IMR-90 (cell line): ENCODE measurements at regions not wholly inside any gene's neighbourhood (a gene's known extent, or its start where the extent isn't known, plus 50 kb on each side); places are given as distances from the start of the nearest gene placed in this dataset.

Experiments
- ATAC-seq: fragments of 200-7000 bp; cut with Tn5 transposase; 2 replicates; pipeline ENCODE4 v1.9.1; 2020; ENCODE audit warnings: low read depth, mild to moderate bottlenecking, moderate library complexity
- BruUV-seq: library from RNA; stranded (reverse); fragments of 400-500 nt; replicated peaks from 2 replicates; lab custom pipeline; 2021; lab: Mats Ljungman, UMichigan
- CTCF ChIA-PET: fragments of 300-600 bp; formaldehyde crosslinking; extraction: SDS; loops from one replicate; lab custom pipeline; 2021; ENCODE audit warnings: antibody characterized with exemption; lab: Yijun Ruan, JAX
- POLR2A ChIA-PET: fragments of 300-600 bp; sonication (Branson Sonifier 250); formaldehyde crosslinking; loops from one replicate; lab custom pipeline; 2022; ENCODE audit warnings: antibody characterized with exemption; ENCODE audit not compliant: unreplicated experiment; lab: Charles Lee
- DNase-seq: peaks from one replicate; pipeline ENCODE4 v3.0.0; 2013
- H2AFZ ChIP-seq: replicated peaks from 2 replicates; pipeline ENCODE3; 2013; ENCODE audit warnings: low read length, mild to moderate bottlenecking; ENCODE audit not compliant: poor library complexity
- H2AK5ac ChIP-seq: 2 replicates; pipeline ENCODE4 v1.6.1; 2013; ENCODE audit warnings: low read depth, low read length, inconsistent platforms
- H2AK9ac ChIP-seq: replicated peaks from 2 replicates; pipeline ENCODE3; 2013; ENCODE audit warnings: mild to moderate bottlenecking, low read depth, low read length, moderate library complexity; ENCODE audit not compliant: poor library complexity
- H2BK120ac ChIP-seq: 2 replicates; pipeline ENCODE4 v1.6.1; 2013; ENCODE audit warnings: low read depth, low read length, inconsistent platforms
- H2BK15ac ChIP-seq: 3 replicates; pipeline ENCODE4 v1.6.1; 2013; ENCODE audit warnings: low read depth, low read length, inconsistent platforms
- H2BK20ac ChIP-seq: 2 replicates; pipeline ENCODE4 v1.6.1; 2013; ENCODE audit warnings: low read depth, mild to moderate bottlenecking, inconsistent platforms, low read length, moderate library complexity
- H2BK5ac ChIP-seq: 2 replicates; pipeline ENCODE4 v1.6.1; 2013; ENCODE audit warnings: mild to moderate bottlenecking, low read depth, low read length, inconsistent platforms; ENCODE audit not compliant: poor library complexity, severe bottlenecking
- H3K14ac ChIP-seq: replicated peaks from 2 replicates; pipeline ENCODE4 v1.6.1; 2013; ENCODE audit warnings: low read depth, low read length, inconsistent platforms
- H3K18ac ChIP-seq: 2 replicates; pipeline ENCODE4 v1.6.1; 2013; ENCODE audit warnings: low read depth, low read length, control low read depth
- H3K23ac ChIP-seq: 2 replicates; pipeline ENCODE4 v1.6.1; 2013; ENCODE audit warnings: low read depth, low read length, inconsistent platforms
- H3K27ac ChIP-seq: 2 replicates; pipeline ENCODE4 v1.5.1; 2013; ENCODE audit warnings: mild to moderate bottlenecking, control low read depth, low read length; ENCODE audit not compliant: insufficient read depth
- H3K27me3 ChIP-seq: 2 replicates; pipeline ENCODE4 v1.6.1; 2013; ENCODE audit warnings: low read length; ENCODE audit not compliant: control insufficient read depth, insufficient read depth
- H3K36me3 ChIP-seq: 2 replicates; pipeline ENCODE4 v1.6.1; 2013; ENCODE audit warnings: low read length, mixed read lengths; ENCODE audit not compliant: control insufficient read depth, insufficient read depth
- H3K4ac ChIP-seq: 2 replicates; pipeline ENCODE4 v1.6.1; 2013; ENCODE audit warnings: low read depth, low read length, inconsistent platforms
- H3K4me1 ChIP-seq: 2 replicates; pipeline ENCODE4 v1.6.1; 2013; ENCODE audit warnings: low read length, mixed read lengths; ENCODE audit not compliant: control insufficient read depth, insufficient read depth
- H3K4me2 ChIP-seq: 2 replicates; pipeline ENCODE4 v1.6.1; 2013; ENCODE audit warnings: low read depth, mild to moderate bottlenecking, control low read depth, low read length, moderate library complexity
- H3K4me3 ChIP-seq: 2 replicates; pipeline ENCODE4 v1.5.1; 2013; ENCODE audit warnings: low read depth, mild to moderate bottlenecking, control low read depth, low read length, moderate library complexity; ENCODE audit not compliant: insufficient read depth
- H3K56ac ChIP-seq: 2 replicates; pipeline ENCODE4 v1.6.1; 2013; ENCODE audit warnings: low read length, inconsistent platforms; ENCODE audit not compliant: insufficient read depth; ENCODE audit errors: extremely low read depth
- H3K79me1 ChIP-seq, 2 experiments: 2 replicates each; pipeline ENCODE4 v1.6.1; 2013; ENCODE audit warnings: low read length in 2 of 2, inconsistent platforms in 1 of 2, low read depth in 1 of 2
- H3K9ac ChIP-seq: 2 replicates; pipeline ENCODE4 v1.6.1; 2013; ENCODE audit warnings: low read depth, low read length, control low read depth
- H3K9me1 ChIP-seq: 2 replicates; pipeline ENCODE4 v1.6.1; 2013; ENCODE audit warnings: low read length, inconsistent platforms; ENCODE audit not compliant: insufficient read depth
- H3K9me3 ChIP-seq: 2 replicates; pipeline ENCODE4 v1.6.1; 2013; ENCODE audit warnings: low read length; ENCODE audit not compliant: control insufficient read depth, insufficient read depth
- H4K20me1 ChIP-seq: 2 replicates; pipeline ENCODE4 v1.6.1; 2013; ENCODE audit warnings: low read length, inconsistent platforms; ENCODE audit not compliant: insufficient read depth
- H4K5ac ChIP-seq: 2 replicates; pipeline ENCODE4 v1.6.1; 2013; ENCODE audit warnings: mild to moderate bottlenecking, low read depth, low read length, control low read depth
- H4K8ac ChIP-seq, 2 experiments: 2 replicates each; pipeline ENCODE4 v1.6.1; 2013; ENCODE audit warnings: low read depth in 2 of 2, low read length in 2 of 2, control low read depth in 1 of 2, inconsistent platforms in 1 of 2
- H4K91ac ChIP-seq: 2 replicates; pipeline ENCODE4 v1.6.1; 2013; ENCODE audit warnings: low read depth, low read length, inconsistent platforms; ENCODE audit not compliant: insufficient read depth
- BHLHE40 ChIP-seq: fragments of 150-350 bp; IDR thresholded peaks from 2 replicates; pipeline ENCODE4 v1.6.1; 2016; ENCODE audit warnings: mild to moderate bottlenecking, low read depth, low read length
- CEBPB ChIP-seq: IDR thresholded peaks from 2 replicates; pipeline ENCODE4 v1.6.1; 2012; ENCODE audit warnings: low read depth, low read length, improper control_type of control experiment
- FOS ChIP-seq: fragments of 150-350 bp; IDR thresholded peaks from 2 replicates; pipeline ENCODE4 v1.6.1; 2016; ENCODE audit warnings: low read depth, low read length
- WGBS, 2 experiments: methylation state at CpG; one replicate each; pipeline versions ENCODE4 v1.1.5 to v1.1.7; 2013; ENCODE audit warnings: missing lambda C conversion rate in 2 of 2; ENCODE audit not compliant: insufficient read length in 1 of 2; ENCODE audit errors: extremely low coverage in 2 of 2; 5-methylcytosine and 5-hydroxymethylcytosine counted together
- dilution Hi-C: fragments of 300-500 bp; cut with HindIII; formaldehyde crosslinking; loops from one replicate; pipeline ENCODE4 v1.14.3; 2018; ENCODE audit warnings: low sequenced_read_pairs; ENCODE audit not compliant: unreplicated experiment
- in situ Hi-C: fragments of 300-500 bp; cut with MboI; formaldehyde crosslinking; loops from 3 replicates; pipeline ENCODE4 v1.14.3; 2019; ENCODE audit warnings: low sequenced_read_pairs, inconsistent platforms, mixed read lengths
- intact Hi-C: fragments of 100-400 bp; cut with micrococcal nuclease; formaldehyde crosslinking; loops from 2 replicates; pipeline ENCODE4 v1.10.0; 2022

DNA sequence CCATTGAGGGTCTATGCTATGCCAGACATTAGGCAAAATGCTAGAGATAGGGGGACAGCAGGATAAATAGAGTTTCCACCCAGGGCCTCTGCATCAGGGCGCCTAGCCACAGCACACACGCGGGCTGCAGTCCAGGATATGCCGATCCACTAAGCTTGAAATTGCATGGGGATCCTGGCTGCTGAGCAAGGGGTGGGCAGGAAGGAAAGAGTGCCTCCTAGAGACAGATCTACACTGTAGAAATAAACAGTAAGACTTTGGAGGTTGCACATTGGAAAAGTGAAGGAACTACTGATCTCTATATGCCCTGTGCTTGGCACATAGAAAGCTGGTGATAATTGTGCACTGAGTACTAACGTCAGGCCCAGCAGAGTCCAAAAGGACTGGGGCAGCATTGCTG is 411.1 kb downstream of the PRDM2 start:
- BruUV-seq, result no TSS peak
- peaks cover 12% of the 10 kb centered on the region for H3K9me3 ChIP-seq

More for the DNA sequence above, 411.1 kb downstream of the PRDM2 start:
- Histone ChIP-seq H3K36me3 (no peaks in the 10 kb centered on the region), H3K9ac (no peak overlapping the region), H3K4me1 (no peaks in the 10 kb centered on the region), H2AK9ac (no peak overlapping the region), H3K79me1 (no peaks in the 10 kb centered on the region), H3K4me2 (no peak overlapping the region), H3K14ac (no peak overlapping the region), H2AK5ac (no peak overlapping the region), H4K91ac (no peak overlapping the region), H4K8ac (no peak overlapping the region), H2BK120ac (no peak overlapping the region), H2BK20ac (no peak overlapping the region), H3K56ac (no peak overlapping the region), H3K23ac (no peak overlapping the region), H2BK15ac (no peak overlapping the region), H2AFZ (no peak overlapping the region), H4K5ac (no peak overlapping the region), H2BK5ac (no peak overlapping the region), H3K18ac (no peak overlapping the region), H3K27ac (no peak overlapping the region), H4K20me1 (no peaks in the 10 kb centered on the region), H3K4ac (no peak overlapping the region), H3K9me1 (no peaks in the 10 kb centered on the region), H3K27me3 (no peaks in the 10 kb centered on the region), H3K4me3 (no peak overlapping the region)
- no peak for DNase-seq
- ChIA-PET POLR2A (no interaction called here), CTCF (no interaction called here)
- no CpG with 5 or more reads among the region's 5 CpGs for WGBS, 2 experiments
- dilution Hi-C loops (no loop called here), intact Hi-C loops (loop anchor here (5.0 kb wide), 1 partner anchor 936 kb away; no protein-coding TSS in a partner anchor), in situ Hi-C loops (no loop called here)
- no peak for TF ChIP-seq CEBPB
- no peak for TF ChIP-seq BHLHE40
- no peak for TF ChIP-seq FOS
- no peak for ATAC-seq
